Kidney capillary endothelial cell (primary cell): ENCODE measurements at regions not wholly inside any gene's neighbourhood (a gene's known extent, or its start where the extent isn't known, plus 50 kb on each side); places are given as distances from the start of the nearest gene placed in this dataset.

Experiments used
- DNase-seq: peaks from one replicate; pipeline ENCODE4 v3.0.0-alpha.2; 2018; ENCODE audit warnings: low spot score

GRCh38 chr21:24118738-24119459, 1488.4 kb downstream of the MRPL39 start:
- DNase-seq: no peak

GRCh38 chr21:24115141-24115540, 1492.1 kb downstream of the MRPL39 start:
- DNase-seq: no peak

GRCh38 chr21:24112020-24112419, 1495.3 kb downstream of the MRPL39 start:
- DNase-seq: no peak

GRCh38 chr21:24110846-24111245, 1496.4 kb downstream of the MRPL39 start:
- DNase-seq: no peak

GRCh38 chr21:24097181-24097580, 1510.1 kb downstream of the MRPL39 start:
- DNase-seq: no peak

GRCh38 chr21:24096651-24097050, 1510.6 kb downstream of the MRPL39 start:
- DNase-seq: no peak

GRCh38 chr21:24093032-24093431, 1514.2 kb downstream of the MRPL39 start:
- DNase-seq: no peak

GRCh38 chr21:24076179-24076578, 1531.1 kb downstream of the MRPL39 start:
- DNase-seq: no peak

- no peak for DNase-seq
Observed at GRCh38 chr21:24055696-24056095, 1551.6 kb downstream of the MRPL39 start.

- DNase-seq: no peak
Observed at GRCh38 chr21:24050231-24050630, 1557.0 kb downstream of the MRPL39 start.

- DNase-seq: no peak
Observed at GRCh38 chr21:24046829-24047443, 1560.3 kb downstream of the MRPL39 start.

- peak; percentile 17 for DNase-seq
Observed at GRCh38 chr21:24045775-24046215, 1561.5 kb downstream of the MRPL39 start.

GRCh38 chr21:24045373-24045772, 1561.9 kb downstream of the MRPL39 start:
- no peak for DNase-seq

- DNase-seq: no peak
Observed at GRCh38 chr21:24042687-24043086, 1564.6 kb downstream of the MRPL39 start.

GRCh38 chr21:24032709-24033232, 1574.5 kb downstream of the MRPL39 start:
- no peak for DNase-seq

GRCh38 chr21:24027396-24027795, 1579.9 kb downstream of the MRPL39 start:
- no peak for DNase-seq

- DNase-seq: no peak
Observed at GRCh38 chr21:24025101-24025500, 1582.2 kb downstream of the MRPL39 start.

GRCh38 chr21:24023936-24024335, 1583.3 kb downstream of the MRPL39 start:
- no peak for DNase-seq

- no peak for DNase-seq
Observed at GRCh38 chr21:24023402-24023801, 1583.9 kb downstream of the MRPL39 start.

GRCh38 chr21:24014381-24014780, 1592.9 kb downstream of the MRPL39 start:
- no peak for DNase-seq

- DNase-seq: no peak
Observed at GRCh38 chr21:24011087-24011486, 1596.2 kb downstream of the MRPL39 start.

GRCh38 chr21:24007592-24007991, 1599.7 kb downstream of the MRPL39 start:
- no peak for DNase-seq

GRCh38 chr21:23986987-23987386, 1620.3 kb downstream of the MRPL39 start:
- DNase-seq: no peak

GRCh38 chr21:23986214-23986613, 1621.1 kb downstream of the MRPL39 start:
- no peak for DNase-seq
